Vagina (tissue), 2 donors: ENCODE measurements at regions not wholly inside any gene's neighbourhood (a gene's known extent, or its start where the extent isn't known, plus 50 kb on each side); places are given as distances from the start of the nearest gene placed in this dataset.

Experiments
- DNase-seq, 2 donors: peaks; one replicate each; pipeline ENCODE4 v3.0.0-alpha.2; 2017; ENCODE audit errors: extremely low spot score in 2 of 2
- H3K27ac ChIP-seq: fragments of 200-600 bp; sonication (generic); one replicate; pipeline ENCODE4 v1.5.1; 2019
- H3K27me3 ChIP-seq: fragments of 200-600 bp; sonication (generic); one replicate; pipeline ENCODE4 v1.5.1; 2019
- H3K36me3 ChIP-seq, 2 donors: fragments of 200-600 bp; sonication (generic); one replicate each; pipeline ENCODE4 v1.5.1; 2017 to 2019
- H3K4me1 ChIP-seq: fragments of 200-600 bp; sonication (generic); one replicate; pipeline ENCODE4 v1.5.1; 2019
- H3K4me3 ChIP-seq, 2 donors: fragments of 200-600 bp; sonication (generic); 1 replicate in 1 of 2; 2 replicates in 1 of 2; pipeline ENCODE4 v1.5.1; 2016 to 2019
- H3K9me3 ChIP-seq: fragments of 200-600 bp; sonication (generic); one replicate; pipeline ENCODE4 v1.5.1; 2019
- CTCF ChIP-seq, 3 experiments: fragments of 450-650 bp in 2 of 3; fragments of 200-600 bp in 1 of 3; sonication (generic) in 1 of 3; IDR thresholded peaks; one replicate each; pipeline ENCODE4 v1.5.1; 2017 to 2019; ENCODE audit warnings: antibody characterized with exemption in 3 of 3, mild to moderate bottlenecking in 2 of 3, moderate library complexity in 2 of 3
- POLR2A ChIP-seq, 2 donors: fragments of 450-650 bp; IDR thresholded peaks; one replicate each; pipeline ENCODE4 v1.6.1; 2017; ENCODE audit warnings: antibody characterized with exemption in 2 of 2, mild to moderate bottlenecking in 2 of 2, moderate library complexity in 2 of 2
- POLR2AphosphoS5 ChIP-seq, 2 donors: sonication (generic); formaldehyde crosslinking; IDR thresholded peaks; one replicate each; pipeline ENCODE4 v1.9.0; 2017; ENCODE audit warnings: antibody characterized with exemption in 2 of 2, mild to moderate bottlenecking in 2 of 2, low read depth in 1 of 2; ENCODE audit not compliant: insufficient read depth in 1 of 2
- intact Hi-C: fragments of 100-400 bp; cut with DNase I; formaldehyde crosslinking; loops from one replicate; pipeline ENCODE4 v1.15.1; 2023

GRCh38 chr11:29029452-29029851 is 921.3 kb downstream of the METTL15 start:
- no peak overlapping the region for H3K27ac ChIP-seq
- peaks cover 5% of the 10 kb centered on the region for H3K9me3 ChIP-seq
- DNase-seq: no peak
- H3K4me1 ChIP-seq: no peaks in the 10 kb centered on the region
- H3K27me3 ChIP-seq: no peaks in the 10 kb centered on the region
- intact Hi-C loops: no loop called here
- TF ChIP-seq POLR2AphosphoS5 (IDR thresholded peaks at IDR 0.05; ENCODE audit: insufficient read depth in 1 of 2, low read depth in 1 of 2): no peak
- TF ChIP-seq CTCF (IDR thresholded peaks at IDR 0.05): no peak
- TF ChIP-seq POLR2A (IDR thresholded peaks at IDR 0.05): no peak
- H3K36me3 ChIP-seq: no peaks in the 10 kb centered on the region
- no peak overlapping the region for H3K4me3 ChIP-seq

- Histone ChIP-seq H3K9me3 (peaks cover 5% of the 10 kb centered on the region), H3K36me3 (no peaks in the 10 kb centered on the region), H3K4me3 (no peak overlapping the region), H3K27me3 (no peaks in the 10 kb centered on the region), H3K27ac (no peak overlapping the region), H3K4me1 (no peaks in the 10 kb centered on the region)
- intact Hi-C loops: no loop called here
- TF ChIP-seq POLR2A (IDR thresholded peaks at IDR 0.05) (no peak), CTCF (IDR thresholded peaks at IDR 0.05) (no peak), POLR2AphosphoS5 (IDR thresholded peaks at IDR 0.05; ENCODE audit: insufficient read depth in 1 of 2, low read depth in 1 of 2) (no peak)
- DNase-seq: no peak
These were observed 919.2 kb downstream of the METTL15 start for GRCh38 chr11:29027436-29027835.

GRCh38 chr11:29026286-29026685 is 918.1 kb downstream of the METTL15 start:
- peaks cover 5% of the 10 kb centered on the region for H3K9me3 ChIP-seq
- no peaks in the 10 kb centered on the region for H3K4me1 ChIP-seq
- H3K36me3 ChIP-seq: no peaks in the 10 kb centered on the region
- H3K27me3 ChIP-seq: no peaks in the 10 kb centered on the region
- H3K4me3 ChIP-seq: no peak overlapping the region
- TF ChIP-seq POLR2AphosphoS5 (IDR thresholded peaks at IDR 0.05; ENCODE audit: insufficient read depth in 1 of 2, low read depth in 1 of 2) (no peak), POLR2A (IDR thresholded peaks at IDR 0.05) (no peak), CTCF (IDR thresholded peaks at IDR 0.05) (no peak)
- DNase-seq: no peak
- H3K27ac ChIP-seq: no peak overlapping the region
- intact Hi-C loops: no loop called here

- TF ChIP-seq POLR2AphosphoS5 (IDR thresholded peaks at IDR 0.05; ENCODE audit: insufficient read depth in 1 of 2, low read depth in 1 of 2): no peak
- no peak for TF ChIP-seq POLR2A (IDR thresholded peaks at IDR 0.05)
- no peak for TF ChIP-seq CTCF (IDR thresholded peaks at IDR 0.05)
- no peak for DNase-seq
- Histone ChIP-seq H3K27ac (no peak overlapping the region), H3K4me3 (no peak overlapping the region), H3K27me3 (no peaks in the 10 kb centered on the region), H3K9me3 (peaks cover 5% of the 10 kb centered on the region), H3K36me3 (no peaks in the 10 kb centered on the region), H3K4me1 (no peaks in the 10 kb centered on the region)
- intact Hi-C loops: no loop called here
These were observed 916.8 kb downstream of the METTL15 start for GRCh38 chr11:29025001-29025400.

GRCh38 chr11:29024386-29024785 is 916.2 kb downstream of the METTL15 start:
- intact Hi-C loops: no loop called here
- no peak for TF ChIP-seq POLR2AphosphoS5 (IDR thresholded peaks at IDR 0.05; ENCODE audit: insufficient read depth in 1 of 2, low read depth in 1 of 2)
- no peak for TF ChIP-seq POLR2A (IDR thresholded peaks at IDR 0.05)
- no peak for TF ChIP-seq CTCF (IDR thresholded peaks at IDR 0.05)
- DNase-seq: no peak
- H3K36me3 ChIP-seq: no peaks in the 10 kb centered on the region
- H3K9me3 ChIP-seq: no peaks in the 10 kb centered on the region
- H3K27ac ChIP-seq: no peak overlapping the region
- H3K4me1 ChIP-seq: no peaks in the 10 kb centered on the region
- no peaks in the 10 kb centered on the region for H3K27me3 ChIP-seq
- H3K4me3 ChIP-seq: no peak overlapping the region
